SU-DHL-6 (cell line): ENCODE measurements at regions not wholly inside any gene's neighbourhood (a gene's known extent, or its start where the extent isn't known, plus 50 kb on each side); places are given as distances from the start of the nearest gene placed in this dataset.
"Not testable (repeated sequence)": the region's sequence is repeated elsewhere in the genome, so short reads cannot be mapped to it uniquely, and the experiment has no call there.

Experiments
- H2AFZ ChIP-seq: fragments of 200-600 bp; sonication (generic); 2 replicates; pipeline ENCODE4 v1.6.1; 2014; ENCODE audit warnings: low read depth, mild to moderate bottlenecking, moderate library complexity, mixed read lengths, antibody characterized with exemption, low read length; ENCODE audit not compliant: severe bottlenecking
- H3F3A ChIP-seq: fragments of 200-600 bp; shearing (Covaris generic); 2 replicates; pipeline ENCODE4 v1.6.0; 2016; ENCODE audit warnings: antibody characterized with exemption, mild to moderate bottlenecking; ENCODE audit not compliant: insufficient read depth
- H3K27ac ChIP-seq: fragments of 200-600 bp; sonication (generic); 2 replicates; pipeline ENCODE4 v1.5.1; 2016; ENCODE audit warnings: low read depth, mild to moderate bottlenecking, low read length, moderate library complexity, mixed read lengths
- H3K27me3 ChIP-seq: fragments of 200-600 bp; sonication (generic), shearing (Covaris generic); 2 replicates; pipeline ENCODE4 v1.6.0; 2014; ENCODE audit warnings: mild to moderate bottlenecking, low read length
- H3K36me3 ChIP-seq: fragments of 200-600 bp; sonication (generic); 2 replicates; pipeline ENCODE4 v1.6.1; 2014; ENCODE audit warnings: mild to moderate bottlenecking, low read length, mixed read lengths
- H3K4me2 ChIP-seq: fragments of 300-600, 200-600 bp; shearing (Covaris generic), sonication (generic); 2 replicates; pipeline ENCODE4 v1.6.0; 2014; ENCODE audit warnings: low read length, low read depth, mild to moderate bottlenecking; ENCODE audit not compliant: poor library complexity, severe bottlenecking
- H3K4me3 ChIP-seq: fragments of 200-600 bp; sonication (generic); 2 replicates; pipeline ENCODE4 v1.5.1; 2014; ENCODE audit warnings: antibody characterized with exemption, low read length, mild to moderate bottlenecking, mixed read lengths; ENCODE audit not compliant: insufficient read depth, poor library complexity, severe bottlenecking
- H3K79me2 ChIP-seq: fragments of 200-600 bp; sonication (generic); 2 replicates; pipeline ENCODE4 v1.6.1; 2014; ENCODE audit warnings: mild to moderate bottlenecking, low read length, moderate library complexity; ENCODE audit not compliant: insufficient read depth
- H3K9ac ChIP-seq: fragments of 200-600 bp; sonication (generic); 2 replicates; pipeline ENCODE4 v1.7.0; 2014; ENCODE audit warnings: mild to moderate bottlenecking, low read length
- H3K9me2 ChIP-seq: fragments of 200-600 bp; sonication (generic); replicated peaks from 2 replicates; pipeline ENCODE4 v1.6.1; 2014; ENCODE audit warnings: low read length; ENCODE audit not compliant: insufficient read depth
- H3K9me3 ChIP-seq: fragments of 200-600 bp; sonication (generic); 2 replicates; pipeline ENCODE4 v1.6.1; 2014; ENCODE audit warnings: low read length, mixed read lengths; ENCODE audit not compliant: insufficient read depth
- H4K20me1 ChIP-seq: fragments of 200-600 bp; sonication (generic); 2 replicates; pipeline ENCODE4 v1.6.1; 2014; ENCODE audit warnings: low read depth, mild to moderate bottlenecking, antibody characterized with exemption, low read length, moderate library complexity, mixed read lengths
- EZH2phosphoT487 ChIP-seq: fragments of 200-600 bp; sonication (generic), shearing (Covaris generic); conservative IDR thresholded peaks from 2 replicates; pipeline ENCODE4 v1.6.1; 2018; ENCODE audit warnings: mild to moderate bottlenecking, antibody characterized with exemption, low read length, moderate library complexity, mixed read lengths
- TF ChIP-seq, protein P1 (sequence below): fragments of 200-600 bp; sonication (generic); IDR thresholded peaks from one replicate; pipeline ENCODE4 v1.5.1; 2017; ENCODE audit warnings: antibody characterized with exemption, mild to moderate bottlenecking, low read length, moderate library complexity; ENCODE audit not compliant: insufficient read depth, poor library complexity, severe bottlenecking

DNA sequence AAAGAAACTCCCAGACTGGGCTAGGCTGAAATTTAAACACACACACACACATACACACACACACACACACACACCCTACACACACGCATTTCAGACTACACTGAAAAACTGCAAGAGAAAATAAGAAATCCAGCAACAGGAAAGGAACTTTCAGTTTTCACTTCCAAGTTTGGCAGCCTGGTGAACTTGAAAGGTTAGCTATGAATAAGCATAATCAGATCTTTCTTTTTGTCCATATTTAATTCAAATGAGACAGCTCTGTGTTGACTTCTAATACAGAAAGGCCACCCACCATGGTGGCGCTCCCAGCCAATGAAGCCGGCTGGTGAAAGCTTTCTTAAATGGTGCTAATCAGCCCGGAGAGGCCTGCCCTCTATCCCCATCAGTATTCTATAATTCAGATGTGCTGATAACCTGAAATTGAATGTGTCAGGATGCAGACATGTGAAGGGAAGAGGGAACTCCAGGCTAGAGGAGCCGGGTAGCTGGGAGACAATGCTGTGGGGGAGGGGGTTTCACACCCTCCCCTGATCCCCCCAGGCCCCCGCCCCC is 108.3 kb upstream of the ZNF536 start:
- H3F3A ChIP-seq = no peaks in the 10 kb centered on the region
- no peak overlapping the region for H3K27ac ChIP-seq
- H3K9me2 ChIP-seq = no peaks in the 10 kb centered on the region
- H3K4me2 ChIP-seq = no peak overlapping the region
- TF ChIP-seq, protein P1, sequence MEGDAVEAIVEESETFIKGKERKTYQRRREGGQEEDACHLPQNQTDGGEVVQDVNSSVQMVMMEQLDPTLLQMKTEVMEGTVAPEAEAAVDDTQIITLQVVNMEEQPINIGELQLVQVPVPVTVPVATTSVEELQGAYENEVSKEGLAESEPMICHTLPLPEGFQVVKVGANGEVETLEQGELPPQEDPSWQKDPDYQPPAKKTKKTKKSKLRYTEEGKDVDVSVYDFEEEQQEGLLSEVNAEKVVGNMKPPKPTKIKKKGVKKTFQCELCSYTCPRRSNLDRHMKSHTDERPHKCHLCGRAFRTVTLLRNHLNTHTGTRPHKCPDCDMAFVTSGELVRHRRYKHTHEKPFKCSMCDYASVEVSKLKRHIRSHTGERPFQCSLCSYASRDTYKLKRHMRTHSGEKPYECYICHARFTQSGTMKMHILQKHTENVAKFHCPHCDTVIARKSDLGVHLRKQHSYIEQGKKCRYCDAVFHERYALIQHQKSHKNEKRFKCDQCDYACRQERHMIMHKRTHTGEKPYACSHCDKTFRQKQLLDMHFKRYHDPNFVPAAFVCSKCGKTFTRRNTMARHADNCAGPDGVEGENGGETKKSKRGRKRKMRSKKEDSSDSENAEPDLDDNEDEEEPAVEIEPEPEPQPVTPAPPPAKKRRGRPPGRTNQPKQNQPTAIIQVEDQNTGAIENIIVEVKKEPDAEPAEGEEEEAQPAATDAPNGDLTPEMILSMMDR = no peak
- no peak for TF ChIP-seq EZH2phosphoT487
- no peaks in the 10 kb centered on the region for H3K27me3 ChIP-seq
- H4K20me1 ChIP-seq = no peaks in the 10 kb centered on the region
- H3K4me3 ChIP-seq = no peak overlapping the region
- no peaks in the 10 kb centered on the region for H3K9me3 ChIP-seq
- H3K9ac ChIP-seq = no peak overlapping the region
- no peak overlapping the region for H2AFZ ChIP-seq
- no peaks in the 10 kb centered on the region for H3K79me2 ChIP-seq
- no peaks in the 10 kb centered on the region for H3K36me3 ChIP-seq

DNA sequence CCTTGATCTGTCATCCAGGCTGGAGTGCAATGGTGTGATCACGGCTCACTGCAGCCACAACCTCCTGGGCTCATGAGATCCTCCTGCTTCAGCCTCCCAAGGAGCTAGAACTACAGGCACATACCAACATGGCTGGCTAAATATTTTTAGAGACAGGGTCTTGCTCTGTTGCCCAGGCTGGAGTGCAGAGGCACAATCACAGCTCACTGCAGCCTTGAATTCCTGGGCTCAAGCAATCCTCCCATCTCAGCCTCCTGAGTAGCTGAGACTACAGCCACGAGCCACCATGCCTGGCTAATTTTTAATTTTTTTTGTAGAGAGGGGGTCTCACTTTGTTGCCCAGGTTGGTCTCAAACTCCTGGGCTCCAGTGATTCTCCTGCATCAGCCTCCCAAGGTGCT is 106.3 kb upstream of the ZNF536 start:
- not testable (repeated sequence) for H3K36me3 ChIP-seq, H2AFZ ChIP-seq, H4K20me1 ChIP-seq, H3K9ac ChIP-seq, H3K9me2 ChIP-seq, H3K27me3 ChIP-seq, H3K4me2 ChIP-seq, H3F3A ChIP-seq, H3K27ac ChIP-seq, H3K9me3 ChIP-seq, H3K4me3 ChIP-seq, H3K79me2 ChIP-seq

DNA sequence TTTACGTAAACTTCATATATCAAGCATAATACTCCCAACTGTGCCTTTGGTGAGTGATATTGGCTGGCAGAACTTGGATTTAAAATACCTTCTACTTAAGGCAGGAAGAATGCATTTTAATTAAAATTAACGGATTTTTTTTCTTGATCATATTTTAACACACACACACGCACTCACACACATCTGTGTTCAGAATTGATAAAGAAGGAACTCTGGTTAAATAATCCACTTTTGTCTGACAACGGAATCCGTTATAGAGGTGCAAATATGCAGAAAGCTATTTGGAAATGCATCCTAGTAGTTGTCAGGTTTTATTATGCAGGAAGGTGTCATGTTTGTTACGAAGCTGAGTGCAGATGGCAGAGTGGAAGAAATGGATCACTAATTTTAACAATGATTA is 105.5 kb upstream of the ZNF536 start:
- H3K9me3 ChIP-seq = no peaks in the 10 kb centered on the region
- no peaks in the 10 kb centered on the region for H3K36me3 ChIP-seq
- no peak overlapping the region for H2AFZ ChIP-seq
- H4K20me1 ChIP-seq = no peaks in the 10 kb centered on the region
- H3K9me2 ChIP-seq = no peaks in the 10 kb centered on the region
- no peaks in the 10 kb centered on the region for H3F3A ChIP-seq
- H3K9ac ChIP-seq = no peak overlapping the region
- no peak overlapping the region for H3K4me3 ChIP-seq
- no peaks in the 10 kb centered on the region for H3K79me2 ChIP-seq
- no peak overlapping the region for H3K4me2 ChIP-seq
- H3K27me3 ChIP-seq = no peaks in the 10 kb centered on the region
- H3K27ac ChIP-seq = no peak overlapping the region
- TF ChIP-seq, protein P1 = no peak
- no peak for TF ChIP-seq EZH2phosphoT487

DNA sequence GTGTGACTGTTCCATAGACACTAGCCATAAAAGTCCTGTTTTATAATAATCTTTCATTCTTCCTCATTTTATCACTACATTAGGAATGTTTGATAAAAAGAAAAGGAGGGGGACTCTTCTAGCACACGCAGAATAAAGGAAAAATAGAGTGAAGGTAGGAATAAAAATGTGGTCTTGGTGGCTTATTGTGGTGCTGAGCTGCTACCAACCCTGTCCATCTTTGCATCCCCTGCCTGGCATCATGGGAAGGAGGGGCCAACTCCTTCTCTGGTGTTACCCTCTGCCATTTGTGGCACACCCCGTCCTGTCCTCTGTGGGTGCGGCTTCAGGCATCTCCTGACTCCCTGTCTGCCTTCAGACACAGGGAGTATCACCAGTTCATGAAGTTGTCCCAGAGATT is 104.9 kb upstream of the ZNF536 start:
- Histone ChIP-seq H3F3A (no peaks in the 10 kb centered on the region), H3K9me3 (no peaks in the 10 kb centered on the region), H3K9me2 (no peaks in the 10 kb centered on the region), H3K9ac (no peak overlapping the region), H4K20me1 (no peaks in the 10 kb centered on the region), H3K36me3 (no peaks in the 10 kb centered on the region), H3K27me3 (no peaks in the 10 kb centered on the region), H3K4me3 (no peak overlapping the region), H3K4me2 (no peak overlapping the region), H3K79me2 (no peaks in the 10 kb centered on the region), H2AFZ (no peak overlapping the region), H3K27ac (no peak overlapping the region)
- TF ChIP-seq, protein P1 = no peak
- no peak for TF ChIP-seq EZH2phosphoT487
